GM12864 (cell line): ENCODE measurements at regions not wholly inside any gene's neighbourhood (a gene's known extent, or its start where the extent isn't known, plus 50 kb on each side); places are given as distances from the start of the nearest gene placed in this dataset.

Source experiments
- DNase-seq: peaks from one replicate; pipeline ENCODE4 v3.0.0-alpha.2; 2011; ENCODE audit warnings: low read depth
- H3K4me3 ChIP-seq: 2 replicates; pipeline ENCODE4 v1.5.1; 2011; ENCODE audit warnings: mild to moderate bottlenecking, low read depth, low read length, control low read depth
- CTCF ChIP-seq: IDR thresholded peaks from 2 replicates; pipeline ENCODE4 v1.5.1; 2011; ENCODE audit warnings: low read depth, mild to moderate bottlenecking, moderate library complexity, low read length, control low read depth, inconsistent platforms; ENCODE audit errors: missing control alignments

GRCh38 chr6:71707059-71707458, 179.3 kb upstream of the RIMS1 start:
- H3K4me3 ChIP-seq = no peak overlapping the region
- no peak for TF ChIP-seq CTCF
- no peak for DNase-seq

GRCh38 chr6:71720705-71721104, 165.6 kb upstream of the RIMS1 start:
- no peak for DNase-seq
- TF ChIP-seq CTCF = no peak
- no peak overlapping the region for H3K4me3 ChIP-seq

- DNase-seq = no peak
- no peak overlapping the region for H3K4me3 ChIP-seq
- TF ChIP-seq CTCF = no peak
These were observed 164.7 kb upstream of the RIMS1 start for GRCh38 chr6:71721642-71722041.

- no peak for TF ChIP-seq CTCF
- H3K4me3 ChIP-seq = no peak overlapping the region
- DNase-seq = no peak
These were observed 163.6 kb upstream of the RIMS1 start for GRCh38 chr6:71722736-71723135.

GRCh38 chr6:71724456-71725125, 161.8 kb upstream of the RIMS1 start:
- TF ChIP-seq CTCF = no peak
- no peak for DNase-seq
- no peak overlapping the region for H3K4me3 ChIP-seq

- no peak for DNase-seq
- no peak for TF ChIP-seq CTCF
- H3K4me3 ChIP-seq = no peak overlapping the region
These were observed 161.3 kb upstream of the RIMS1 start for GRCh38 chr6:71725126-71725470.

- no peak overlapping the region for H3K4me3 ChIP-seq
- no peak for DNase-seq
- no peak for TF ChIP-seq CTCF
These were observed 160.2 kb upstream of the RIMS1 start for GRCh38 chr6:71726121-71726520.
